ENCODE measurements at regions not wholly inside any gene's neighbourhood (a gene's known extent, or its start where the extent isn't known, plus 50 kb on each side); places are given as distances from the start of the nearest gene placed in this dataset.

DNA sequence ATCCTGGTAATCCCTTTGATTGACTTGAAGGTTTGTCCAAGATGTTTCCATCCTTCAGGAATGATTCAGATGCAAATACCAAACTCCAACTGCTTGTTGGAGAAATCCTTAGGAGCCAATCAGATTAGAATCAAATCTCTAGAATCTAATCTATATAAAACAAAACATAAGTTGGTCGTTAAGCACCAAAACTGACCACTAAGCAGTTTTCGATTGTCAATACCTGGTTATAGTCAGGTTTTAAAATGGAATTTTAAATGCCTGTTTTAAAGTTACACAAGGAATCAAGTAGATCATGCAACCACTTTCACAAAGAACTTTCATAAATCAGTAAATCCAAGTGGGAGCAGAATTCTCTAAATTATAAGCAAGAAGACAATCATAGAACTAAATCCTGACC is 236.1 kb downstream of the PARM1 start:
- TF ChIP-seq, protein P1, sequence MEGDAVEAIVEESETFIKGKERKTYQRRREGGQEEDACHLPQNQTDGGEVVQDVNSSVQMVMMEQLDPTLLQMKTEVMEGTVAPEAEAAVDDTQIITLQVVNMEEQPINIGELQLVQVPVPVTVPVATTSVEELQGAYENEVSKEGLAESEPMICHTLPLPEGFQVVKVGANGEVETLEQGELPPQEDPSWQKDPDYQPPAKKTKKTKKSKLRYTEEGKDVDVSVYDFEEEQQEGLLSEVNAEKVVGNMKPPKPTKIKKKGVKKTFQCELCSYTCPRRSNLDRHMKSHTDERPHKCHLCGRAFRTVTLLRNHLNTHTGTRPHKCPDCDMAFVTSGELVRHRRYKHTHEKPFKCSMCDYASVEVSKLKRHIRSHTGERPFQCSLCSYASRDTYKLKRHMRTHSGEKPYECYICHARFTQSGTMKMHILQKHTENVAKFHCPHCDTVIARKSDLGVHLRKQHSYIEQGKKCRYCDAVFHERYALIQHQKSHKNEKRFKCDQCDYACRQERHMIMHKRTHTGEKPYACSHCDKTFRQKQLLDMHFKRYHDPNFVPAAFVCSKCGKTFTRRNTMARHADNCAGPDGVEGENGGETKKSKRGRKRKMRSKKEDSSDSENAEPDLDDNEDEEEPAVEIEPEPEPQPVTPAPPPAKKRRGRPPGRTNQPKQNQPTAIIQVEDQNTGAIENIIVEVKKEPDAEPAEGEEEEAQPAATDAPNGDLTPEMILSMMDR (IDR thresholded peaks at IDR 0.05): no peak
- TF ChIP-seq POLR2A (IDR thresholded peaks at IDR 0.05): no peak

All from adrenal gland (tissue), 5 donors.